Left ventricle myocardium inferior (tissue), 1 donor: ENCODE measurements at regions not wholly inside any gene's neighbourhood (a gene's known extent, or its start where the extent isn't known, plus 50 kb on each side); places are given as distances from the start of the nearest gene placed in this dataset.

Source experiments
- DNase-seq: peaks from one replicate; pipeline ENCODE4 v3.0.0-alpha.2; 2020
- H3K27ac ChIP-seq: fragments of 200-600 bp; replicated peaks from 2 replicates; pipeline ENCODE4 v1.8.0; 2021
- H3K27me3 ChIP-seq: fragments of 200-600 bp; 2 replicates; pipeline ENCODE4 v1.8.0; 2021; ENCODE audit warnings: low read depth
- H3K36me3 ChIP-seq: fragments of 200-600 bp; 2 replicates; pipeline ENCODE4 v1.8.0; 2021
- H3K4me1 ChIP-seq: fragments of 200-600 bp; 2 replicates; pipeline ENCODE4 v1.8.0; 2021
- H3K4me3 ChIP-seq: fragments of 200-600 bp; 2 replicates; pipeline ENCODE4 v1.8.0; 2021; ENCODE audit warnings: mild to moderate bottlenecking, moderate library complexity
- H3K9me3 ChIP-seq: fragments of 200-600 bp; replicated peaks from 2 replicates; pipeline ENCODE4 v1.8.0; 2021
- intact Hi-C: fragments of 100-400 bp; cut with micrococcal nuclease; formaldehyde crosslinking; loops from one replicate; pipeline ENCODE4 v1.11.0; 2022
- TF ChIP-seq, protein P1 (sequence below): fragments of 200-600 bp; IDR thresholded peaks from 2 replicates; pipeline ENCODE4 v1.8.0; 2021; ENCODE audit warnings: antibody characterized with exemption, mild to moderate bottlenecking, borderline replicate concordance
- donor health status: DM: no; HTN: yes; CAD: no; lungs with severe emphysema.

DNA sequence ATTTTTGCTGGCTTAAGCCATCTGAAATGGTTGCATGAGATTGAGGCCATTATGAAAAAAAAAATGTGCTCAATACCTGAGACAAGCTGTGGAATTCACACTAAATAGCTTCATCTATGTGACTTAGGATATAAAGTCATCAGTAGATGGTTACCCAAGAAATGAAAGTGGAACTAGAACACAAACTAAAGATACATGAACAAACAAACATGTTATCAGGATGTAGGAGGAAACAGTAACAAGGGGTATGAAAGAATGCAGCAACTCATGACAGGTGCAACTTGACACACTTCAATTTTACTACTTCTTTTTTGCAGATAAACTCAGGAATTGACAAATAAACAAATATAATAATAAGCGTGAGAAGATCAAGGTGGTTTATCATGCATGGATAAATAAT is 155.0 kb downstream of the WT1 start:
- Histone ChIP-seq H3K27me3 (peaks cover 20% of the 10 kb centered on the region), H3K4me1 (no peaks in the 10 kb centered on the region), H3K27ac (no peak overlapping the region), H3K36me3 (no peaks in the 10 kb centered on the region), H3K4me3 (no peak overlapping the region), H3K9me3 (peaks cover 14% of the 10 kb centered on the region)
- TF ChIP-seq, protein P1, sequence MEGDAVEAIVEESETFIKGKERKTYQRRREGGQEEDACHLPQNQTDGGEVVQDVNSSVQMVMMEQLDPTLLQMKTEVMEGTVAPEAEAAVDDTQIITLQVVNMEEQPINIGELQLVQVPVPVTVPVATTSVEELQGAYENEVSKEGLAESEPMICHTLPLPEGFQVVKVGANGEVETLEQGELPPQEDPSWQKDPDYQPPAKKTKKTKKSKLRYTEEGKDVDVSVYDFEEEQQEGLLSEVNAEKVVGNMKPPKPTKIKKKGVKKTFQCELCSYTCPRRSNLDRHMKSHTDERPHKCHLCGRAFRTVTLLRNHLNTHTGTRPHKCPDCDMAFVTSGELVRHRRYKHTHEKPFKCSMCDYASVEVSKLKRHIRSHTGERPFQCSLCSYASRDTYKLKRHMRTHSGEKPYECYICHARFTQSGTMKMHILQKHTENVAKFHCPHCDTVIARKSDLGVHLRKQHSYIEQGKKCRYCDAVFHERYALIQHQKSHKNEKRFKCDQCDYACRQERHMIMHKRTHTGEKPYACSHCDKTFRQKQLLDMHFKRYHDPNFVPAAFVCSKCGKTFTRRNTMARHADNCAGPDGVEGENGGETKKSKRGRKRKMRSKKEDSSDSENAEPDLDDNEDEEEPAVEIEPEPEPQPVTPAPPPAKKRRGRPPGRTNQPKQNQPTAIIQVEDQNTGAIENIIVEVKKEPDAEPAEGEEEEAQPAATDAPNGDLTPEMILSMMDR: no peak
- intact Hi-C loops: no loop called here
- no peak for DNase-seq

- H3K27ac ChIP-seq: no peak overlapping the region
- no peaks in the 10 kb centered on the region for H3K36me3 ChIP-seq
- TF ChIP-seq, protein P1: no peak
- DNase-seq: no peak
- no peak overlapping the region for H3K4me3 ChIP-seq
- H3K4me1 ChIP-seq: no peaks in the 10 kb centered on the region
- peaks cover 20% of the 10 kb centered on the region for H3K27me3 ChIP-seq
- intact Hi-C loops: no loop called here
- H3K9me3 ChIP-seq: peaks cover 26% of the 10 kb centered on the region
Observed at GRCh38 chr11:32288276-32288675, 147.1 kb downstream of the WT1 start.

GRCh38 chr11:32289701-32290100 is 145.6 kb downstream of the WT1 start:
- Histone ChIP-seq H3K9me3 (peaks cover 21% of the 10 kb centered on the region), H3K4me1 (no peaks in the 10 kb centered on the region), H3K36me3 (no peaks in the 10 kb centered on the region), H3K4me3 (no peak overlapping the region), H3K27me3 (peaks cover 23% of the 10 kb centered on the region), H3K27ac (no peak overlapping the region)
- TF ChIP-seq, protein P1: no peak
- DNase-seq: no peak
- intact Hi-C loops: no loop called here

- Histone ChIP-seq H3K4me3 (no peak overlapping the region), H3K9me3 (peaks cover 20% of the 10 kb centered on the region), H3K4me1 (no peaks in the 10 kb centered on the region), H3K27me3 (peaks cover 23% of the 10 kb centered on the region), H3K36me3 (no peaks in the 10 kb centered on the region), H3K27ac (no peak overlapping the region)
- DNase-seq: no peak
- TF ChIP-seq, protein P1: no peak
- intact Hi-C loops: no loop called here
Observed at GRCh38 chr11:32290783-32291182, 144.6 kb downstream of the WT1 start.

DNA sequence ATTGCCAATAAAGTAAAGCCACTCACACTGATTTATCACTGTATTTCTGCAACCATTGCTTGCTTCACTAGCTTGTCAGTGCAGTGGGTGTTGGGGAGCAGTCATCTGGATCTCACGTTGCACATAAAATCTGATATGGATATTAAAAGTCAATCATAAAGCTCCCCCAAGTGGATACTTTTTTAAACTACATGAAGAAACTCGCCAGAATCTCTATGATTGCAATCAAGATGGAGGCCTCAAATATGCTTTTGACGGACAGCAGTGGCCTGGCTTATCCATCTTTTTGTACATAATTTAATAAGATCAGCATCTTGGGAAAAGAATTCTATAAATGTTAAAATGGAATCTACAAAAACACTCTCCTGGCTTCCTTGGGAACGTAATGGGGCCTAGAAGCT is 137.7 kb downstream of the WT1 start:
- intact Hi-C loops: no loop called here
- Histone ChIP-seq H3K4me1 (no peaks in the 10 kb centered on the region), H3K4me3 (no peak overlapping the region), H3K27ac (no peak overlapping the region), H3K9me3 (peaks cover 8% of the 10 kb centered on the region), H3K36me3 (no peaks in the 10 kb centered on the region), H3K27me3 (peaks cover 16% of the 10 kb centered on the region)
- TF ChIP-seq, protein P1: no peak
- no peak for DNase-seq

DNA sequence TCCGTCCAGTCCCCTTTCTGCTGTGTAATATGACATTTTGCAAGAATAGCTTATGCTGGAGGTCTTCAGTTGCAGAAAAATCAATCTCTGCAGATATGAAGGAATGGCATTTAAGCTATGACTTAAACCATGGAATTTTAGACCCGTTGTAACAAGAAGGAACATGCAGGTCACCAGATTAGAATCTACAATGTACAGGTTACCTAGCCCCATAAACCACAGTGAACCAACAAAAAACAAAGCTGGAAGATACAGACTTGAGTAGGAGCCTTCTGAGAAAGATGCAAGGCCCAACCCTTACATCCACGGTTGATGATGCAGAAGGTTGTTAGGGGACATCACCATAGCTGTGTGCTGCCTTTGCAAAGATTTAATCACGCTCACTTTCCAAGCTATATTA is 132.5 kb downstream of the WT1 start:
- no peaks in the 10 kb centered on the region for H3K36me3 ChIP-seq
- TF ChIP-seq, protein P1: no peak
- H3K4me3 ChIP-seq: no peak overlapping the region
- H3K4me1 ChIP-seq: no peaks in the 10 kb centered on the region
- intact Hi-C loops: no loop called here
- DNase-seq: no peak
- H3K9me3 ChIP-seq: no peaks in the 10 kb centered on the region
- H3K27ac ChIP-seq: no peak overlapping the region
- H3K27me3 ChIP-seq: peaks cover 14% of the 10 kb centered on the region
